CD8-positive, alpha-beta memory T cell (primary cell): ENCODE measurements at regions not wholly inside any gene's neighbourhood (a gene's known extent, or its start where the extent isn't known, plus 50 kb on each side); places are given as distances from the start of the nearest gene placed in this dataset.

Experiments used
- CTCF ChIA-PET: fragments of 350-600 bp; sonication (Branson Sonifier 250); formaldehyde crosslinking; loops from one replicate; lab custom pipeline; 2021; ENCODE audit warnings: antibody characterized with exemption; lab: Charles Lee
- POLR2A ChIA-PET: fragments of 350-600 bp; sonication (Branson Sonifier 250); formaldehyde crosslinking; loops from one replicate; lab custom pipeline; 2021; ENCODE audit warnings: antibody characterized with exemption; lab: Charles Lee
- DNase-seq, 5 donors: peaks; one replicate each; pipeline versions ENCODE4 v3.0.0 to v3.0.0-alpha.2; 2020 to 2022; ENCODE audit warnings: mixed read lengths in 1 of 5
- H3K27ac ChIP-seq: one replicate; pipeline ENCODE4 v1.7.0; 2013; ENCODE audit warnings: low read depth, mild to moderate bottlenecking, low read length, moderate library complexity
- H3K27me3 ChIP-seq: 2 replicates; pipeline ENCODE4 v1.7.0; 2013; ENCODE audit warnings: low read length, mild to moderate bottlenecking; ENCODE audit not compliant: insufficient read depth, poor library complexity, severe bottlenecking
- H3K36me3 ChIP-seq: 2 replicates; pipeline ENCODE4 v1.7.0; 2013; ENCODE audit warnings: mild to moderate bottlenecking, low read length, moderate library complexity; ENCODE audit not compliant: insufficient read depth
- H3K4me1 ChIP-seq: 2 replicates; pipeline ENCODE4 v1.7.0; 2013; ENCODE audit warnings: mild to moderate bottlenecking, low read length, moderate library complexity; ENCODE audit not compliant: insufficient read depth
- H3K4me3 ChIP-seq: 2 replicates; pipeline ENCODE4 v1.7.0; 2013; ENCODE audit warnings: mild to moderate bottlenecking, low read length
- H3K9me3 ChIP-seq: 2 replicates; pipeline ENCODE4 v1.7.0; 2013; ENCODE audit warnings: mild to moderate bottlenecking, low read length
- H3K27ac Mint-ChIP-seq, 8 donors: one replicate each; pipeline ENCODE4 v1.8.0; 2020 to 2021; ENCODE audit warnings: mixed read lengths in 8 of 8, mild to moderate bottlenecking in 6 of 8, inconsistent platforms in 3 of 8, moderate library complexity in 3 of 8
- H3K27me3 Mint-ChIP-seq, 2 donors: one replicate each; pipeline ENCODE4 v1.8.0; 2020 to 2021; ENCODE audit warnings: mixed read lengths in 2 of 2, mild to moderate bottlenecking in 1 of 2, moderate library complexity in 1 of 2
- H3K36me3 Mint-ChIP-seq, 3 donors: one replicate each; pipeline ENCODE4 v1.8.0; 2020 to 2021; ENCODE audit warnings: mixed read lengths in 3 of 3, inconsistent platforms in 1 of 3, mild to moderate bottlenecking in 1 of 3
- H3K4me1 Mint-ChIP-seq, 3 donors: one replicate each; pipeline ENCODE4 v1.8.0; 2020 to 2021; ENCODE audit warnings: mixed read lengths in 3 of 3, inconsistent platforms in 1 of 3, mild to moderate bottlenecking in 1 of 3
- H3K4me3 Mint-ChIP-seq, 7 donors: one replicate each; pipeline ENCODE4 v1.8.0; 2020 to 2021; ENCODE audit warnings: mixed read lengths in 7 of 7, mild to moderate bottlenecking in 6 of 7, moderate library complexity in 4 of 7, inconsistent platforms in 2 of 7
- H3K9me3 Mint-ChIP-seq, 5 donors: one replicate each; pipeline ENCODE4 v1.8.0; 2020 to 2022; ENCODE audit warnings: mixed read lengths in 5 of 5, mild to moderate bottlenecking in 3 of 5, moderate library complexity in 2 of 5, inconsistent platforms in 1 of 5

DNA sequence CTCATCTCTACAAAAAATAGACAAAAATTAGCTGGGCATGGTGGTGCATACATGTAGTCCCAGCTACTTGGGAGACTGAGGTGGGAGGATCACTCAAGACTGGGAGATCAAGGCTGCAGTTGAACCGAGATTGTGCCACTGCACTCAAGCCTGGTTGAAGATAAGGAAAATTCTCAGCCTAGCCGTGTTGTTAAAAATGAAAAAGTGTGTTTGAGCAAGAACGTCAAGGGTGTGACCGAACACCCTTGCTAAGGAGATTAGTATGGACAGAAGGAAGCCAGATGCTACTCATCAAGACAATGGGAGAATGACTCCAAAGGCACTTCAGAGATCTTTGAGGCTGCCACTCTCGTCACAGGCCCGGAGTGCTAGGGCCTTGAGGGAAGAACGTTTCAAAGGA lies 70.0 kb upstream of the NDUFV2 start:
- Histone ChIP-seq H3K27me3 (no peaks in the 10 kb centered on the region), H3K4me1 (no peaks in the 10 kb centered on the region), H3K9me3 (no peaks in the 10 kb centered on the region), H3K4me3 (no peak overlapping the region), H3K36me3 (no peaks in the 10 kb centered on the region), H3K27ac (no peak overlapping the region)
- Mint-ChIP-seq H3K27ac (no peak overlapping the region), H3K4me1 (no peaks in the 10 kb centered on the region), H3K9me3 (no peaks in the 10 kb centered on the region), H3K27me3 (peaks cover 0 to 3% of the 10 kb centered on the region in 2 donors), H3K4me3 (no peak overlapping the region), H3K36me3 (no peaks in the 10 kb centered on the region)
- ChIA-PET POLR2A (no interaction called here), CTCF (no interaction called here)
- DNase-seq = no peak

DNA sequence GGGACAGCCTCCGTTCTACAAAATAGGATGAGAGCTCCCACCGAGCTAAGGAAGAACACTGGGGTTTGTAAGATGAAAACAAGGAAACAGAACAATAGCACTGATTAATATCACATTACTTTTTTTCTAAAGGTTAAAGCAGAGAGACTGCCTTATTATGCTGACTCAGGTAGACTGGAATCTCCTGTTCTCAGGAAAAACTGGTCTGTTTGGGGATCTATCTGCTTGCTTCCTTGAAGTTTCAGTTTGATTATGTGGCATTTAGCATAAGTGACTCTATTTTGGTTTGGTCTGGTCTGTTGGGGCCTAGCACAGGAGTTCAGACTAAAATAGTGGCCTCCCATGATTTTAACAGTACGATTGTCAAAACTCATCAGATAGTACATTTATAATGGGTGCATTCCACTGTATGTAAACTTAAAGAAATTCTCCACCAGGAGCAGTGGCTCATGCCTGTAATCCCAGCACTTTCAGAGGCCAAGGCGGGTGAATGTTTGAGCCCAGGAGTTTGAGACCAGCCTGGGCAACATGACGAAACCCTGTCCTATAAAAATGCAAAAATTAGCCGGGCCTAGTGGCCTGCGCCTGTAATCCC lies 64.1 kb upstream of the NDUFV2 start:
- Mint-ChIP-seq H3K36me3 (no peaks in the 10 kb centered on the region), H3K4me3 (no peak overlapping the region), H3K27me3 (peaks cover 0 to 6% of the 10 kb centered on the region in 2 donors), H3K9me3 (no peaks in the 10 kb centered on the region), H3K4me1 (no peaks in the 10 kb centered on the region), H3K27ac (peak overlapping the region in 1 of 8 donors; percentile 3)
- no peak overlapping the region for H3K27ac ChIP-seq
- DNase-seq = no peak
- no peak overlapping the region for H3K4me3 ChIP-seq
- ChIA-PET CTCF (no interaction called here), POLR2A (no interaction called here)
- H3K36me3 ChIP-seq = no peaks in the 10 kb centered on the region
- H3K9me3 ChIP-seq = no peaks in the 10 kb centered on the region
- H3K4me1 ChIP-seq = no peaks in the 10 kb centered on the region
- H3K27me3 ChIP-seq = no peaks in the 10 kb centered on the region

DNA sequence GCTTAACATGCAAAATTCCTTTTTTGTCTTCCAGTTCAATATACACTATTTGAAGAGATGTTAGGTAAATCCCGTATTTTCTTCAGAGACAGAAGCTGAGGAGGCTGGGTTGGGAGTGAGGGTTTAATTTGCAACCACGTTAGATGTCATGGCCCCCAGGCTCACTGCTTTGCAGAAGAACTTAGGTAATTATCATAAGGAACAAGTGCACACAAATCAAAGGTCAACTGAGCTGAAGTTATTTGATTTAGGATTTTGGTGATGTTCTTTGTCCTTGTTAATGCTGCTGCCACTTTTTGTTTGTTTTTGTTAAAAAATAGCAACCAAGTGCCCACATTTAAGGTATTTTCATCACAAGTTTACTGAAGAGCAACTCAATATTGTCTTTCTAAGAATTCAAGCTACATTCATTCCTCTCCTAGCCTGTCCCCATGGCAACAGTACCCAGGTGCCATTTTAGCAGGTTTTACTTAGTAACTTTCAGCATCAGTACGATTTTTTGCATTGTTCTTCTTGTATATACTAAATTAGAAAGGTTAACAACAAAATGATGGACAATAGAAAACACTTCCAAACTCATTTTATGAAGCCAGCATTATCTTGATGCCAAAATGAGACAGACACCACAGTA lies 62.9 kb upstream of the NDUFV2 start:
- POLR2A ChIA-PET = no interaction called here
- no peaks in the 10 kb centered on the region for H3K27me3 ChIP-seq
- no peak for DNase-seq
- H3K27ac ChIP-seq = no peak overlapping the region
- no peaks in the 10 kb centered on the region for H3K9me3 ChIP-seq
- Mint-ChIP-seq H3K4me1 (no peaks in the 10 kb centered on the region), H3K4me3 (no peak overlapping the region), H3K27ac (no peak overlapping the region), H3K36me3 (no peaks in the 10 kb centered on the region), H3K9me3 (no peaks in the 10 kb centered on the region), H3K27me3 (peaks cover 0 to 8% of the 10 kb centered on the region in 2 donors)
- H3K4me1 ChIP-seq = no peaks in the 10 kb centered on the region
- CTCF ChIA-PET = interaction anchor here (1.3 kb wide), 1 partner anchor 14 kb away, joined by 3 read pairs; no protein-coding TSS in a partner anchor
- H3K4me3 ChIP-seq = no peak overlapping the region
- H3K36me3 ChIP-seq = no peaks in the 10 kb centered on the region

DNA sequence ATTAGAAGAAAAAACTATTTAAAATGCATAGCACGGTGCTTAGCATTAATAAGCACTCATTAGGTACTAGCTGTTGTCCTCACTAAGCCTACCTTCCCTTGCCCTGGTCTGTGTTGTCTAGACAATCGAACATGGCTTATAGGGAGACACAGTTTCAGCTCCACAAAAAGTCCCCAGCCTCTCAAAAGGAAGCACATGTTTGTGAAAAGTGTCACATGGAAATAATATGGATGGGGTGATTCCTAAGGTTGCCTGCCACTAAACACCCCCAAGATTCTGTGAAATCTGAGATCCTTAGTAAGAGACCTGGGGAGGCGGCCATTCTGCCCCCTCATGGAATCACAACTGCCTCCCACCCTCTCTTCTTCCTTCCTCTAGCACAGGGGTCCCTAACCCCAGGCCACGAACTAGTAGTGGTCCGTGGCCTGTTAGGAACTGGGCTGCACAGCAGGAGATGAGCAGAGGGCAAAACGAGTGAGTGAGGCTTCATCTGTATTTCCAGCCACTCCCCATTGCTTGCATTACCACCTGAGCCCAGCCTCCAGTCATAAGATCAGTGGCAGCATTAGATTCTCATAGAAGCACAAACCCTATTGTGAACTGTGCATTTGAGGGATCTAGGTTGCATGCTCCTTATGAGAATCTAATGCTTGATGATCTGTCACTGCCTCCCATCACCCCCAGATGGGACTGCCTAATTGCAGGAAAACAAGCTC lies 59.6 kb upstream of the NDUFV2 start:
- no peak for DNase-seq
- Mint-ChIP-seq H3K4me1 (no peaks in the 10 kb centered on the region), H3K27ac (no peak overlapping the region), H3K4me3 (no peak overlapping the region), H3K36me3 (no peaks in the 10 kb centered on the region), H3K27me3 (peaks cover 0 to 7% of the 10 kb centered on the region in 2 donors), H3K9me3 (peaks cover 0 to 2% (median 0%) of the 10 kb centered on the region in 5 donors)
- CTCF ChIA-PET = no interaction called here
- Histone ChIP-seq H3K4me3 (no peak overlapping the region), H3K27me3 (no peaks in the 10 kb centered on the region), H3K4me1 (no peaks in the 10 kb centered on the region), H3K36me3 (no peaks in the 10 kb centered on the region), H3K27ac (no peak overlapping the region), H3K9me3 (no peaks in the 10 kb centered on the region)
- POLR2A ChIA-PET = no interaction called here

DNA sequence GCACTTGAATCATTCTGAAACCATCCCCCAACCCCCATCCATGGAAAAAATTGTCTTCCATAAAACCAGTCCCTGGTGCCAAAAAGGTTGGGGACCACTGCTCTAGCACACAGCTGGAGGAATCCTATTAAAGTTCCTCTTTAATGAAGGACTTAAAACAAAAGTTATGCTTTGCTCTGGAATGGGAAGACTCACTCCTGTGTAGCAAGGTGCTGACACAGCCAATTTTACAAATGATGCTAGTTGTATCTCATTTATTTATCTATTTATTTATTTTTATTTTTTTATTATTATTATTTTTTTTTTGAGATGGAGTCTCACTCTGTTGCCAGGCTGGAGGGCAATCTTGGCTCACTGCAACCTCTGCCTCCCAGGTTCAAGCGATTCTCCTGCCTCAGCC lies 58.9 kb upstream of the NDUFV2 start:
- Mint-ChIP-seq H3K27me3 (peaks cover 0 to 7% of the 10 kb centered on the region in 2 donors), H3K9me3 (peaks cover 0 to 2% (median 0%) of the 10 kb centered on the region in 5 donors), H3K36me3 (no peaks in the 10 kb centered on the region), H3K27ac (no peak overlapping the region), H3K4me3 (no peak overlapping the region), H3K4me1 (no peaks in the 10 kb centered on the region)
- H3K4me3 ChIP-seq = no peak overlapping the region
- ChIA-PET CTCF (no interaction called here), POLR2A (no interaction called here)
- H3K36me3 ChIP-seq = no peaks in the 10 kb centered on the region
- DNase-seq = no peak
- H3K9me3 ChIP-seq = no peaks in the 10 kb centered on the region
- no peaks in the 10 kb centered on the region for H3K27me3 ChIP-seq
- H3K4me1 ChIP-seq = no peaks in the 10 kb centered on the region
- no peak overlapping the region for H3K27ac ChIP-seq

GRCh38 chr18:9047715-9048114 lies 54.8 kb upstream of the NDUFV2 start:
- no peaks in the 10 kb centered on the region for H3K27me3 ChIP-seq
- H3K4me3 Mint-ChIP-seq = no peak overlapping the region
- DNase-seq = no peak
- H3K27ac Mint-ChIP-seq = no peak overlapping the region
- peaks cover 5 to 20% (median 10%) of the 10 kb centered on the region in 5 donors for H3K9me3 Mint-ChIP-seq
- H3K4me3 ChIP-seq = no peak overlapping the region
- H3K27me3 Mint-ChIP-seq = peaks cover 0 to 8% of the 10 kb centered on the region in 2 donors
- ChIA-PET POLR2A (no interaction called here), CTCF (no interaction called here)
- peaks cover 0 to 2% (median 0%) of the 10 kb centered on the region in 3 donors for H3K4me1 Mint-ChIP-seq
- H3K4me1 ChIP-seq = no peaks in the 10 kb centered on the region
- H3K36me3 ChIP-seq = no peaks in the 10 kb centered on the region
- H3K27ac ChIP-seq = no peak overlapping the region
- H3K36me3 Mint-ChIP-seq = peaks cover 0 to 18% (median 1%) of the 10 kb centered on the region in 3 donors
- H3K9me3 ChIP-seq = no peaks in the 10 kb centered on the region

DNA sequence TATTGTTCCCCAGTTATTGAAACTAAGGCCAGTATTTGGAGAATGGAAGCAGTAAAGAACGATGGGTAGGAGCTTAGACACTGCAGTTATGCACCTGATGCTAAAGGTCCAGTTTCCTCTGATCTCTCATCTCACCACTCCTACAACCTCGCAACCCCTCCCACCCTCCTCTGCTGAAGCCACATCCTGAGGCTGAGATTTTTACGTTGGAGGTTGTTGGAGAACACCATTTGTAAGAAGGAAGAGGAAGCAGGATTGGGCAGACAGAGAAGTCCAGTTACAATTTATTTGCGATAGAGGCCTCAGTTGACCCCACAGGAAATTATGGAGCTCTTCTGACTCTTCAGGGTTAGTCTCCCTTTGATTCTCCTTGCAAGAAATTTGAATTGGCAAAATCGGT lies 54.3 kb upstream of the NDUFV2 start:
- Histone ChIP-seq H3K9me3 (no peaks in the 10 kb centered on the region), H3K27me3 (no peaks in the 10 kb centered on the region), H3K4me1 (no peaks in the 10 kb centered on the region), H3K36me3 (no peaks in the 10 kb centered on the region), H3K4me3 (no peak overlapping the region), H3K27ac (no peak overlapping the region)
- POLR2A ChIA-PET = no interaction called here
- Mint-ChIP-seq H3K9me3 (peaks cover 5 to 25% (median 13%) of the 10 kb centered on the region in 5 donors), H3K4me3 (no peak overlapping the region), H3K36me3 (peaks cover 0 to 23% (median 1%) of the 10 kb centered on the region in 3 donors), H3K27me3 (peaks cover 0 to 8% of the 10 kb centered on the region in 2 donors), H3K27ac (no peak overlapping the region), H3K4me1 (peaks cover 0 to 2% (median 0%) of the 10 kb centered on the region in 3 donors)
- no peak for DNase-seq
- CTCF ChIA-PET = no interaction called here

DNA sequence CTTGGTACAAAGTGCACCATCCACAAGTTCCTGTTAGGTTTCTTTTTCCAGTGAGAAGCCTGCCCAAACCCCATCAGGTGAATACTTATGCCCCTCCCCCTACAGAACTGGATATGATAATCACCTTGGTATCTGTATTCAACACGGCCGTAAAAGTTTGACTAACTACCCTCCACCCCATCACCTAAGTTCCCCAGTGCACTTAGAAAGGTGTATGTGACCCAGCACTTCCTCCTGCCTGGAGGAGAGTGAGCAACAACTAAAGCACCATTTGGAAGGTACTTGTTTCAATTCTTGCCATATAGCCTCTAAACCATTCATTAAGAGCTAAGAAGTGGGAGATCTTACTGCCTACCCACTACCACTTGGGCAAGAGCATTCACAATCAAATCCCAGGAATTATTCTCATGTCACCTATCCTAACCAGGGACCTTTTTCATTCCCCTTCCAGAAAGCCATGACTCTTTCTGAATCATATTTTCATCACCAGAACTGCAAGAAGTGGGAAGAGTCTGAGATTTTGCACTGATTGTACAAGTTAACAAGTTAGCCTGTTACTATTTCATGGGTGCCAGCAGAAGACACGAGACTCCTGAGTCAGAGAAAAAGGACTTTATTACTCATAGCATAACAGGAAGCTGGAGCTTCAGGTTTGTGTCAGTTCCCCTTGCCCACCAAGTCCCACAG lies 53.5 kb upstream of the NDUFV2 start:
- no peaks in the 10 kb centered on the region for H3K9me3 ChIP-seq
- CTCF ChIA-PET = no interaction called here
- Mint-ChIP-seq H3K27ac (no peak overlapping the region), H3K27me3 (peaks cover 3 to 8% of the 10 kb centered on the region in 2 donors), H3K36me3 (peaks cover 0 to 26% (median 1%) of the 10 kb centered on the region in 3 donors), H3K4me1 (peaks cover 0 to 2% (median 0%) of the 10 kb centered on the region in 3 donors), H3K4me3 (no peak overlapping the region), H3K9me3 (peaks cover 5 to 28% (median 13%) of the 10 kb centered on the region in 5 donors)
- H3K27ac ChIP-seq = no peak overlapping the region
- no peaks in the 10 kb centered on the region for H3K36me3 ChIP-seq
- POLR2A ChIA-PET = no interaction called here
- DNase-seq = no peak
- no peaks in the 10 kb centered on the region for H3K27me3 ChIP-seq
- H3K4me3 ChIP-seq = no peak overlapping the region
- no peaks in the 10 kb centered on the region for H3K4me1 ChIP-seq
